PC-3 (cell line): ENCODE measurements at regions not wholly inside any gene's neighbourhood (a gene's known extent, or its start where the extent isn't known, plus 50 kb on each side); places are given as distances from the start of the nearest gene placed in this dataset.

Experiments used
- CTCF ChIP-seq: fragments of 300-600 bp; sonication (generic); conservative IDR thresholded peaks from 2 replicates; pipeline ENCODE4 v1.5.1; 2017; ENCODE audit warnings: antibody characterized with exemption, low read depth, mild to moderate bottlenecking, low read length
- EZH2 ChIP-seq: fragments of 300-600 bp; sonication (generic); IDR thresholded peaks from one replicate; pipeline ENCODE4 v1.6.1; 2017; ENCODE audit warnings: antibody characterized with exemption, mild to moderate bottlenecking, low read length; ENCODE audit not compliant: unreplicated experiment
- EZH2phosphoT487 ChIP-seq: fragments of 300-600 bp; sonication (generic); IDR thresholded peaks from 2 replicates; pipeline ENCODE4 v1.6.1; 2018; ENCODE audit warnings: mild to moderate bottlenecking, antibody characterized with exemption, low read length, borderline replicate concordance

GRCh38 chr5:155081618-155082017, 68.1 kb downstream of the KIF4B start:
- no peak for TF ChIP-seq CTCF
- no peak for TF ChIP-seq EZH2phosphoT487
- TF ChIP-seq EZH2, result no peak
